GM12865 (cell line): ENCODE measurements at regions not wholly inside any gene's neighbourhood (a gene's known extent, or its start where the extent isn't known, plus 50 kb on each side); places are given as distances from the start of the nearest gene placed in this dataset.

Experiments
- DNase-seq: peaks from one replicate; pipeline ENCODE4 v3.0.0; 2010; ENCODE audit warnings: low read depth
- H3K4me3 ChIP-seq: 2 replicates; pipeline ENCODE4 v1.5.1; 2011; ENCODE audit warnings: mild to moderate bottlenecking, low read depth, low read length, control low read depth
- CTCF ChIP-seq: IDR thresholded peaks from 2 replicates; pipeline ENCODE4 v1.5.1; 2011; ENCODE audit warnings: low read length, control low read depth, low read depth, inconsistent platforms; ENCODE audit not compliant: insufficient read depth; ENCODE audit errors: missing control alignments

GRCh38 chr21:20538039-20538658, 460.1 kb upstream of the NCAM2 start:
- TF ChIP-seq CTCF: no peak
- H3K4me3 ChIP-seq: no peak overlapping the region
- no peak for DNase-seq

GRCh38 chr21:20545454-20545853, 452.8 kb upstream of the NCAM2 start:
- TF ChIP-seq CTCF: no peak
- no peak for DNase-seq
- no peak overlapping the region for H3K4me3 ChIP-seq

GRCh38 chr21:20551939-20552338, 446.3 kb upstream of the NCAM2 start:
- H3K4me3 ChIP-seq: no peak overlapping the region
- no peak for DNase-seq
- no peak for TF ChIP-seq CTCF

GRCh38 chr21:20554785-20555184, 443.4 kb upstream of the NCAM2 start:
- H3K4me3 ChIP-seq: no peak overlapping the region
- TF ChIP-seq CTCF: no peak
- no peak for DNase-seq

GRCh38 chr21:20570824-20571232, 427.4 kb upstream of the NCAM2 start:
- H3K4me3 ChIP-seq: no peak overlapping the region
- no peak for TF ChIP-seq CTCF
- no peak for DNase-seq

GRCh38 chr21:20572582-20572981, 425.6 kb upstream of the NCAM2 start:
- H3K4me3 ChIP-seq: no peak overlapping the region
- no peak for DNase-seq
- TF ChIP-seq CTCF: no peak

- no peak for DNase-seq
- TF ChIP-seq CTCF: no peak
- no peak overlapping the region for H3K4me3 ChIP-seq
These were observed 416.8 kb upstream of the NCAM2 start for GRCh38 chr21:20581361-20581760.
